NCI-H1436 treated with DMSO at 0.1 percent for 48 hours (cell line): ENCODE measurements at regions not wholly inside any gene's neighbourhood (a gene's known extent, or its start where the extent isn't known, plus 50 kb on each side); places are given as distances from the start of the nearest gene placed in this dataset.

ENCODE experiments used
- DNase-seq: peaks from one replicate; lab custom pipeline; 2025; lab: John Stamatoyannopoulos, UW

GRCh38 chr2:181352158-181352557, 105.0 kb upstream of the ITGA4 start:
- no peak for DNase-seq

- DNase-seq = no peak
These were observed 102.6 kb upstream of the ITGA4 start for GRCh38 chr2:181354626-181355025.

- DNase-seq = no peak
These were observed 100.6 kb upstream of the ITGA4 start for GRCh38 chr2:181356526-181357130.

- no peak for DNase-seq
These were observed 99.2 kb upstream of the ITGA4 start for GRCh38 chr2:181357979-181358378.

GRCh38 chr2:181362561-181362960, 94.6 kb upstream of the ITGA4 start:
- DNase-seq = no peak

- DNase-seq = no peak
These were observed 94.0 kb upstream of the ITGA4 start for GRCh38 chr2:181363164-181363563.

- no peak for DNase-seq
These were observed 92.6 kb upstream of the ITGA4 start for GRCh38 chr2:181364492-181365170.

- DNase-seq = no peak
These were observed 90.5 kb upstream of the ITGA4 start for GRCh38 chr2:181366675-181367175.

- DNase-seq = no peak
These were observed 89.8 kb upstream of the ITGA4 start for GRCh38 chr2:181367411-181367810.

- no peak for DNase-seq
These were observed 89.2 kb upstream of the ITGA4 start for GRCh38 chr2:181367906-181368435.

GRCh38 chr2:181370126-181370525, 87.1 kb upstream of the ITGA4 start:
- no peak for DNase-seq

GRCh38 chr2:181371195-181371594, 86.0 kb upstream of the ITGA4 start:
- no peak for DNase-seq

- no peak for DNase-seq
These were observed 85.2 kb upstream of the ITGA4 start for GRCh38 chr2:181371782-181372645.

GRCh38 chr2:181372646-181373040, 84.5 kb upstream of the ITGA4 start:
- no peak for DNase-seq

- DNase-seq = no peak
These were observed 82.2 kb upstream of the ITGA4 start for GRCh38 chr2:181374781-181375675.

GRCh38 chr2:181376442-181376841, 80.7 kb upstream of the ITGA4 start:
- no peak for DNase-seq

GRCh38 chr2:181376999-181377398, 80.2 kb upstream of the ITGA4 start:
- DNase-seq = no peak

GRCh38 chr2:181378491-181378890, 78.7 kb upstream of the ITGA4 start:
- DNase-seq = no peak

GRCh38 chr2:181380581-181380980, 76.6 kb upstream of the ITGA4 start:
- no peak for DNase-seq

GRCh38 chr2:181384923-181385322, 72.3 kb upstream of the ITGA4 start:
- no peak for DNase-seq

GRCh38 chr2:181389524-181389923, 67.7 kb upstream of the ITGA4 start:
- DNase-seq = no peak

- DNase-seq = peak; percentile 65
These were observed 63.7 kb upstream of the ITGA4 start for GRCh38 chr2:181393472-181393871.
